Bronchial epithelial cell (primary cell): ENCODE measurements at regions not wholly inside any gene's neighbourhood (a gene's known extent, or its start where the extent isn't known, plus 50 kb on each side); places are given as distances from the start of the nearest gene placed in this dataset.
A peak's percentile ranks its signal among the peaks of the same experiment; 100 is the strongest.

Experiments used
- DNase-seq: peaks from one replicate; pipeline ENCODE4 v3.0.0-alpha.2; 2010; ENCODE audit warnings: low read depth
- FAIRE-seq: peaks from 2 replicates; lab custom pipeline; 2011; peaks lifted over from hg19 to GRCh38; lab: Jason Lieb, UNC
- H3K27me3 ChIP-seq: 2 replicates; pipeline ENCODE4 v1.5.1; 2011; ENCODE audit warnings: low read length; ENCODE audit not compliant: control insufficient read depth, insufficient read depth
- H3K36me3 ChIP-seq: 2 replicates; pipeline ENCODE4 v1.5.1; 2011; ENCODE audit warnings: low read length; ENCODE audit not compliant: control insufficient read depth, insufficient read depth
- H3K4me3 ChIP-seq: 2 replicates; pipeline ENCODE4 v1.5.1; 2011; ENCODE audit warnings: mild to moderate bottlenecking, low read depth, low read length, control low read depth
- TF ChIP-seq, protein P1 (sequence below): IDR thresholded peaks from 2 replicates; pipeline ENCODE4 v1.5.1; 2011; ENCODE audit warnings: mild to moderate bottlenecking, moderate library complexity, low read length, control low read depth, inconsistent platforms; ENCODE audit not compliant: insufficient read depth, severe bottlenecking

- TF ChIP-seq, protein P1, sequence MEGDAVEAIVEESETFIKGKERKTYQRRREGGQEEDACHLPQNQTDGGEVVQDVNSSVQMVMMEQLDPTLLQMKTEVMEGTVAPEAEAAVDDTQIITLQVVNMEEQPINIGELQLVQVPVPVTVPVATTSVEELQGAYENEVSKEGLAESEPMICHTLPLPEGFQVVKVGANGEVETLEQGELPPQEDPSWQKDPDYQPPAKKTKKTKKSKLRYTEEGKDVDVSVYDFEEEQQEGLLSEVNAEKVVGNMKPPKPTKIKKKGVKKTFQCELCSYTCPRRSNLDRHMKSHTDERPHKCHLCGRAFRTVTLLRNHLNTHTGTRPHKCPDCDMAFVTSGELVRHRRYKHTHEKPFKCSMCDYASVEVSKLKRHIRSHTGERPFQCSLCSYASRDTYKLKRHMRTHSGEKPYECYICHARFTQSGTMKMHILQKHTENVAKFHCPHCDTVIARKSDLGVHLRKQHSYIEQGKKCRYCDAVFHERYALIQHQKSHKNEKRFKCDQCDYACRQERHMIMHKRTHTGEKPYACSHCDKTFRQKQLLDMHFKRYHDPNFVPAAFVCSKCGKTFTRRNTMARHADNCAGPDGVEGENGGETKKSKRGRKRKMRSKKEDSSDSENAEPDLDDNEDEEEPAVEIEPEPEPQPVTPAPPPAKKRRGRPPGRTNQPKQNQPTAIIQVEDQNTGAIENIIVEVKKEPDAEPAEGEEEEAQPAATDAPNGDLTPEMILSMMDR: no peak
- no peak for FAIRE-seq
- Histone ChIP-seq H3K27me3 (no peaks in the 10 kb centered on the region), H3K36me3 (no peaks in the 10 kb centered on the region), H3K4me3 (no peak overlapping the region)
- DNase-seq: no peak
These were observed 97.5 kb downstream of the SH3YL1 start for GRCh38 chr2:166381-166780.

GRCh38 chr2:165530-165929 is 98.3 kb downstream of the SH3YL1 start:
- TF ChIP-seq, protein P1: no peak
- Histone ChIP-seq H3K4me3 (no peak overlapping the region), H3K27me3 (no peaks in the 10 kb centered on the region), H3K36me3 (no peaks in the 10 kb centered on the region)
- DNase-seq: no peak
- FAIRE-seq: no peak

- DNase-seq: no peak
- Histone ChIP-seq H3K4me3 (no peak overlapping the region), H3K36me3 (no peaks in the 10 kb centered on the region), H3K27me3 (no peaks in the 10 kb centered on the region)
- TF ChIP-seq, protein P1: no peak
- no peak for FAIRE-seq
These were observed 101.1 kb downstream of the SH3YL1 start for GRCh38 chr2:162473-163382.

GRCh38 chr2:161729-162128 is 102.1 kb downstream of the SH3YL1 start:
- Histone ChIP-seq H3K27me3 (no peaks in the 10 kb centered on the region), H3K4me3 (no peak overlapping the region), H3K36me3 (no peaks in the 10 kb centered on the region)
- TF ChIP-seq, protein P1: no peak
- no peak for DNase-seq
- FAIRE-seq: no peak

DNA sequence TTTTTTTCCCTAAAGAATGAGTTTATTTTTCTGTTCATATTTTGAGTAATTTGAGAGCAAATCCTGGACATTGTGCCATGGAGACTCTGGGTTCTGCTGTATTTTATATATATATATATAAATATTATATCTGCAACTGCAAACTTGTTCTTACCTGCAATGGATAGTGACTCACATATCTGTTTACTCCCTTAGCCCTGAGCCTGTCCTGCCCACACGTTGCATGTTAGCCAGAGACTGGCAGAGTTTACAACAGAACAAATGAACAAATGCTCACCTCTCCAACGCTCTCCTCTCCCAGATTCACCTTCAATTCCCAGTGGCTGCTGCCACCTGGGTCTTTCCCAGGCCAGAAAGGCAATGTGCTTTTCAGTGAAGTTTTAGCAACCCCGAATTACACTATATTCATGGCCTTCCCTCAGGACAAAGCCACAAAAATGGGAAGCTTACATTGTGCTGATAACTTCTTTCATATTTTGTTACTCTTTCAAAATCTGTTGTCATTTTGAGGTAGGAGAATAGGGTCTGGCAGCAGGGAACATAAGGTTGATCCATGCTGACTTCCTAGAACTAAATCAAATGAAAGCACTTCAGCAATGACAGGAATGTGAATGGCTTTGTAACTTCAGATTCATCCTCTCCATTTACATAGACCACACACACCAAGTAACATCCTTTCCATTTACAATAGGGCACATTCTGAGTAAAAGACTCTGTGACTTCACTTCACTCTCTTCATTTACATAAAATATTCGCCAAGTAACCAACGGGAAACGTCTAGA is 105.4 kb upstream of the FAM110C start:
- FAIRE-seq (no peak), DNase-seq (peak; percentile 73)
- H3K36me3 ChIP-seq: no peaks in the 10 kb centered on the region
- H3K27me3 ChIP-seq: no peaks in the 10 kb centered on the region
- H3K4me3 ChIP-seq: no peak overlapping the region
- TF ChIP-seq, protein P1: no peak
